Keratinocyte (primary cell): ENCODE measurements at regions not wholly inside any gene's neighbourhood (a gene's known extent, or its start where the extent isn't known, plus 50 kb on each side); places are given as distances from the start of the nearest gene placed in this dataset.

ENCODE experiments used
- DNase-seq: peaks from one replicate; pipeline ENCODE4 v3.0.0-alpha.2; 2011; ENCODE audit warnings: low read depth, missing footprints, low spot score
- FAIRE-seq: peaks from 2 replicates; lab custom pipeline; 2011; peaks lifted over from hg19 to GRCh38; lab: Jason Lieb, UNC
- H2AFZ ChIP-seq: 2 replicates; pipeline ENCODE4 v1.6.0; 2012; ENCODE audit warnings: low read length, control low read depth, inconsistent platforms; ENCODE audit not compliant: control insufficient read depth
- H3K27ac ChIP-seq: 2 replicates; pipeline ENCODE4 v1.5.1; 2011; ENCODE audit warnings: low read length; ENCODE audit not compliant: control insufficient read depth, insufficient read depth
- H3K27me3 ChIP-seq: 3 replicates; pipeline ENCODE4 v1.6.0; 2011; ENCODE audit warnings: low read length; ENCODE audit not compliant: control insufficient read depth, insufficient read depth; ENCODE audit errors: extremely low read depth
- H3K36me3 ChIP-seq, 2 experiments: 2 replicates in 1 of 2; 3 replicates in 1 of 2; pipeline ENCODE4 v1.5.1; 2011; ENCODE audit warnings: low read length in 2 of 2, mild to moderate bottlenecking in 1 of 2; ENCODE audit not compliant: control insufficient read depth in 2 of 2, insufficient read depth in 2 of 2; ENCODE audit errors: extremely low read depth in 1 of 2
- H3K4me1 ChIP-seq: 3 replicates; pipeline ENCODE4 v1.5.1; 2011; ENCODE audit warnings: low read length; ENCODE audit not compliant: control insufficient read depth, insufficient read depth; ENCODE audit errors: extremely low read depth
- H3K4me2 ChIP-seq: 3 replicates; pipeline ENCODE4 v1.6.0; 2011; ENCODE audit warnings: low read depth, low read length; ENCODE audit not compliant: control insufficient read depth, insufficient read depth; ENCODE audit errors: extremely low read depth
- H3K4me3 ChIP-seq, 3 experiments: fragments of 200-600 bp in 1 of 3; sonication (generic) in 1 of 3; 2 replicates in 2 of 3; 3 replicates in 1 of 3; pipeline ENCODE4 v1.5.1; 2011 to 2016; ENCODE audit warnings: low read length in 3 of 3, mild to moderate bottlenecking in 3 of 3, control low read depth in 2 of 3, inconsistent platforms in 1 of 3, low read depth in 1 of 3, mixed read lengths in 1 of 3, mixed run types in 1 of 3, moderate library complexity in 1 of 3; ENCODE audit not compliant: control insufficient read depth in 2 of 3, insufficient read depth in 2 of 3; ENCODE audit errors: extremely low read depth in 1 of 3
- H3K79me2 ChIP-seq: 2 replicates; pipeline ENCODE4 v1.6.0; 2012; ENCODE audit warnings: low read length; ENCODE audit not compliant: control insufficient read depth, insufficient read depth
- H3K9ac ChIP-seq: 3 replicates; pipeline ENCODE4 v1.6.0; 2011; ENCODE audit warnings: low read length; ENCODE audit not compliant: control insufficient read depth, insufficient read depth; ENCODE audit errors: extremely low read depth
- H3K9me1 ChIP-seq: 3 replicates; pipeline ENCODE4 v1.6.0; 2011; ENCODE audit warnings: low read length; ENCODE audit not compliant: control insufficient read depth, insufficient read depth; ENCODE audit errors: extremely low read depth
- H3K9me3 ChIP-seq: 2 replicates; pipeline ENCODE4 v1.5.1; 2012; ENCODE audit warnings: low read depth, low read length; ENCODE audit not compliant: control insufficient read depth
- H4K20me1 ChIP-seq: 3 replicates; pipeline ENCODE4 v1.6.0; 2011; ENCODE audit warnings: low read length; ENCODE audit not compliant: control insufficient read depth, insufficient read depth; ENCODE audit errors: extremely low read depth
- EZH2 ChIP-seq: IDR thresholded peaks from one replicate; pipeline ENCODE4 v1.6.1; 2012; ENCODE audit warnings: inconsistent platforms, mild to moderate bottlenecking, low read length, moderate library complexity
- dilution Hi-C: fragments of 300-500 bp; cut with MboI; formaldehyde crosslinking; loops from one replicate; pipeline ENCODE4 v1.7.0; 2020; ENCODE audit warnings: low sequenced_read_pairs; ENCODE audit not compliant: extremely low pct_ligation_motif_present
- TF ChIP-seq, protein P1 (sequence below), 3 experiments: IDR thresholded peaks in 1 of 3; conservative IDR thresholded peaks in 1 of 3; optimal IDR thresholded peaks in 1 of 3; 2 replicates in 2 of 3; 3 replicates in 1 of 3; pipeline versions ENCODE3 to v1.5.1; 2011; ENCODE audit warnings: low read length in 3 of 3, mild to moderate bottlenecking in 3 of 3, moderate library complexity in 2 of 3, control low read depth in 1 of 3, inconsistent platforms in 1 of 3; ENCODE audit not compliant: insufficient read depth in 2 of 3; ENCODE audit errors: extremely low read depth in 1 of 3

GRCh38 chr5:24737163-24737562, 92.4 kb upstream of the CDH10 start:
- no peaks in the 10 kb centered on the region for H3K9me3 ChIP-seq
- H3K79me2 ChIP-seq, result no peaks in the 10 kb centered on the region
- H3K4me3 ChIP-seq, result no peak overlapping the region
- no peak for FAIRE-seq
- no peak for DNase-seq
- H3K4me1 ChIP-seq, result no peaks in the 10 kb centered on the region
- no peak overlapping the region for H3K4me2 ChIP-seq
- TF ChIP-seq, protein P1, sequence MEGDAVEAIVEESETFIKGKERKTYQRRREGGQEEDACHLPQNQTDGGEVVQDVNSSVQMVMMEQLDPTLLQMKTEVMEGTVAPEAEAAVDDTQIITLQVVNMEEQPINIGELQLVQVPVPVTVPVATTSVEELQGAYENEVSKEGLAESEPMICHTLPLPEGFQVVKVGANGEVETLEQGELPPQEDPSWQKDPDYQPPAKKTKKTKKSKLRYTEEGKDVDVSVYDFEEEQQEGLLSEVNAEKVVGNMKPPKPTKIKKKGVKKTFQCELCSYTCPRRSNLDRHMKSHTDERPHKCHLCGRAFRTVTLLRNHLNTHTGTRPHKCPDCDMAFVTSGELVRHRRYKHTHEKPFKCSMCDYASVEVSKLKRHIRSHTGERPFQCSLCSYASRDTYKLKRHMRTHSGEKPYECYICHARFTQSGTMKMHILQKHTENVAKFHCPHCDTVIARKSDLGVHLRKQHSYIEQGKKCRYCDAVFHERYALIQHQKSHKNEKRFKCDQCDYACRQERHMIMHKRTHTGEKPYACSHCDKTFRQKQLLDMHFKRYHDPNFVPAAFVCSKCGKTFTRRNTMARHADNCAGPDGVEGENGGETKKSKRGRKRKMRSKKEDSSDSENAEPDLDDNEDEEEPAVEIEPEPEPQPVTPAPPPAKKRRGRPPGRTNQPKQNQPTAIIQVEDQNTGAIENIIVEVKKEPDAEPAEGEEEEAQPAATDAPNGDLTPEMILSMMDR (optimal IDR thresholded peaks at IDR 0.05 in 1 of 3, IDR thresholded peaks at IDR 0.05 in 1 of 3, conservative IDR thresholded peaks at IDR 0.05 in 1 of 3; ENCODE audit: extremely low read depth in 1 of 3, insufficient read depth in 2 of 3, low read length in 3 of 3), result no peak
- TF ChIP-seq EZH2, result no peak
- no peaks in the 10 kb centered on the region for H3K9me1 ChIP-seq
- H4K20me1 ChIP-seq, result no peaks in the 10 kb centered on the region
- dilution Hi-C loops, result no loop called here
- H3K27ac ChIP-seq, result no peak overlapping the region
- no peaks in the 10 kb centered on the region for H3K36me3 ChIP-seq
- H3K9ac ChIP-seq, result no peak overlapping the region
- H3K27me3 ChIP-seq, result no peaks in the 10 kb centered on the region
- H2AFZ ChIP-seq, result no peak overlapping the region

GRCh38 chr5:24735284-24735683, 90.5 kb upstream of the CDH10 start:
- Histone ChIP-seq H3K79me2 (no peaks in the 10 kb centered on the region), H3K9ac (no peak overlapping the region), H3K36me3 (no peaks in the 10 kb centered on the region), H3K9me3 (no peaks in the 10 kb centered on the region), H3K4me1 (no peaks in the 10 kb centered on the region), H3K4me2 (no peak overlapping the region), H3K27ac (no peak overlapping the region), H3K9me1 (no peaks in the 10 kb centered on the region), H2AFZ (no peak overlapping the region), H4K20me1 (no peaks in the 10 kb centered on the region), H3K27me3 (no peaks in the 10 kb centered on the region), H3K4me3 (no peak overlapping the region)
- FAIRE-seq (no peak), DNase-seq (no peak)
- TF ChIP-seq, protein P1 (optimal IDR thresholded peaks at IDR 0.05 in 1 of 3, IDR thresholded peaks at IDR 0.05 in 1 of 3, conservative IDR thresholded peaks at IDR 0.05 in 1 of 3; ENCODE audit: extremely low read depth in 1 of 3, insufficient read depth in 2 of 3, low read length in 3 of 3), result no peak
- TF ChIP-seq EZH2, result no peak
- dilution Hi-C loops, result no loop called here
